ENCODE measurements at regions not wholly inside any gene's neighbourhood (a gene's known extent, or its start where the extent isn't known, plus 50 kb on each side); places are given as distances from the start of the nearest gene placed in this dataset.

- Histone ChIP-seq H3K79me2 (ENCODE audit: insufficient read depth, low read length) (no peaks in the 10 kb centered on the region), H3K9me3 (ENCODE audit: low read length) (no peaks in the 10 kb centered on the region), H3K9ac (ENCODE audit: low read length) (no peak overlapping the region), H2AFZ (ENCODE audit: low read length) (no peak overlapping the region), H3K4me2 (ENCODE audit: low read length) (no peak overlapping the region), H3K27me3 (ENCODE audit: insufficient read depth, low read length) (no peaks in the 10 kb centered on the region), H3K4me3 (ENCODE audit: low read depth, low read length, poor library complexity, severe bottlenecking) (no peak overlapping the region), H3K27ac (ENCODE audit: low read depth, low read length, poor library complexity, severe bottlenecking) (no peak overlapping the region), H3F3A (ENCODE audit: insufficient read depth, low read length) (no peaks in the 10 kb centered on the region), H3K36me3 (ENCODE audit: insufficient read depth, low read length) (no peaks in the 10 kb centered on the region), H3K9me2 (ENCODE audit: low read depth, low read length) (no peaks in the 10 kb centered on the region), H4K20me1 (ENCODE audit: insufficient read depth, low read length) (no peaks in the 10 kb centered on the region), H3K4me1 (ENCODE audit: insufficient read depth, low read length, severe bottlenecking) (no peaks in the 10 kb centered on the region)
- no peak for TF ChIP-seq EZH2 (IDR thresholded peaks at IDR 0.05; ENCODE audit: borderline replicate concordance, low read length)
- TF ChIP-seq CTCF (IDR thresholded peaks at IDR 0.05; ENCODE audit: low read length), result no peak
Measured at GRCh38 chr11:80686889-80687288, 1246.1 kb upstream of the TENM4 start.

GRCh38 chr11:80673566-80673965 lies 1232.7 kb upstream of the TENM4 start:
- H2AFZ ChIP-seq (ENCODE audit: low read length), result no peak overlapping the region
- H3K4me3 ChIP-seq (ENCODE audit: low read depth, low read length, poor library complexity, severe bottlenecking), result no peak overlapping the region
- H3K4me2 ChIP-seq (ENCODE audit: low read length), result no peak overlapping the region
- no peak overlapping the region for H3K27ac ChIP-seq (ENCODE audit: low read depth, low read length, poor library complexity, severe bottlenecking)
- H3K79me2 ChIP-seq (ENCODE audit: insufficient read depth, low read length), result no peaks in the 10 kb centered on the region
- no peak overlapping the region for H3K9ac ChIP-seq (ENCODE audit: low read length)
- H3K9me3 ChIP-seq (ENCODE audit: low read length), result no peaks in the 10 kb centered on the region
- no peak for TF ChIP-seq EZH2 (IDR thresholded peaks at IDR 0.05; ENCODE audit: borderline replicate concordance, low read length)
- H3F3A ChIP-seq (ENCODE audit: insufficient read depth, low read length), result no peaks in the 10 kb centered on the region
- no peaks in the 10 kb centered on the region for H3K36me3 ChIP-seq (ENCODE audit: insufficient read depth, low read length)
- H3K27me3 ChIP-seq (ENCODE audit: insufficient read depth, low read length), result no peaks in the 10 kb centered on the region
- no peaks in the 10 kb centered on the region for H3K4me1 ChIP-seq (ENCODE audit: insufficient read depth, low read length, severe bottlenecking)
- no peaks in the 10 kb centered on the region for H3K9me2 ChIP-seq (ENCODE audit: low read depth, low read length)
- no peaks in the 10 kb centered on the region for H4K20me1 ChIP-seq (ENCODE audit: insufficient read depth, low read length)

- Histone ChIP-seq H3K36me3 (ENCODE audit: insufficient read depth, low read length) (no peaks in the 10 kb centered on the region), H3K9me3 (ENCODE audit: low read length) (no peaks in the 10 kb centered on the region), H3K9ac (ENCODE audit: low read length) (no peak overlapping the region), H3K27me3 (ENCODE audit: insufficient read depth, low read length) (no peaks in the 10 kb centered on the region), H3K4me1 (ENCODE audit: insufficient read depth, low read length, severe bottlenecking) (no peaks in the 10 kb centered on the region), H3K27ac (ENCODE audit: low read depth, low read length, poor library complexity, severe bottlenecking) (no peak overlapping the region), H3F3A (ENCODE audit: insufficient read depth, low read length) (no peaks in the 10 kb centered on the region), H3K9me2 (ENCODE audit: low read depth, low read length) (no peaks in the 10 kb centered on the region), H3K4me3 (ENCODE audit: low read depth, low read length, poor library complexity, severe bottlenecking) (no peak overlapping the region), H3K4me2 (ENCODE audit: low read length) (no peak overlapping the region), H2AFZ (ENCODE audit: low read length) (no peak overlapping the region), H3K79me2 (ENCODE audit: insufficient read depth, low read length) (no peaks in the 10 kb centered on the region), H4K20me1 (ENCODE audit: insufficient read depth, low read length) (no peaks in the 10 kb centered on the region)
- TF ChIP-seq CTCF (IDR thresholded peaks at IDR 0.05; ENCODE audit: low read length), result no peak
- no peak for TF ChIP-seq EZH2 (IDR thresholded peaks at IDR 0.05; ENCODE audit: borderline replicate concordance, low read length)
Measured at GRCh38 chr11:80669620-80670019, 1228.8 kb upstream of the TENM4 start.

GRCh38 chr11:80668039-80668438 lies 1227.2 kb upstream of the TENM4 start:
- Histone ChIP-seq H3K9me3 (ENCODE audit: low read length) (no peaks in the 10 kb centered on the region), H3K9ac (ENCODE audit: low read length) (no peak overlapping the region), H3K4me2 (ENCODE audit: low read length) (no peak overlapping the region), H3K9me2 (ENCODE audit: low read depth, low read length) (no peaks in the 10 kb centered on the region), H3K4me1 (ENCODE audit: insufficient read depth, low read length, severe bottlenecking) (no peaks in the 10 kb centered on the region), H3K36me3 (ENCODE audit: insufficient read depth, low read length) (no peaks in the 10 kb centered on the region), H3K27ac (ENCODE audit: low read depth, low read length, poor library complexity, severe bottlenecking) (no peak overlapping the region), H3K4me3 (ENCODE audit: low read depth, low read length, poor library complexity, severe bottlenecking) (no peak overlapping the region), H3K79me2 (ENCODE audit: insufficient read depth, low read length) (no peaks in the 10 kb centered on the region), H4K20me1 (ENCODE audit: insufficient read depth, low read length) (no peaks in the 10 kb centered on the region), H3K27me3 (ENCODE audit: insufficient read depth, low read length) (no peaks in the 10 kb centered on the region), H2AFZ (ENCODE audit: low read length) (no peak overlapping the region), H3F3A (ENCODE audit: insufficient read depth, low read length) (no peaks in the 10 kb centered on the region)
- TF ChIP-seq EZH2 (IDR thresholded peaks at IDR 0.05; ENCODE audit: borderline replicate concordance, low read length) (no peak), CTCF (IDR thresholded peaks at IDR 0.05; ENCODE audit: low read length) (no peak)

All from OCI-LY1 (cell line).